ENCODE measurements at regions not wholly inside any gene's neighbourhood (a gene's known extent, or its start where the extent isn't known, plus 50 kb on each side); places are given as distances from the start of the nearest gene placed in this dataset.

DNA sequence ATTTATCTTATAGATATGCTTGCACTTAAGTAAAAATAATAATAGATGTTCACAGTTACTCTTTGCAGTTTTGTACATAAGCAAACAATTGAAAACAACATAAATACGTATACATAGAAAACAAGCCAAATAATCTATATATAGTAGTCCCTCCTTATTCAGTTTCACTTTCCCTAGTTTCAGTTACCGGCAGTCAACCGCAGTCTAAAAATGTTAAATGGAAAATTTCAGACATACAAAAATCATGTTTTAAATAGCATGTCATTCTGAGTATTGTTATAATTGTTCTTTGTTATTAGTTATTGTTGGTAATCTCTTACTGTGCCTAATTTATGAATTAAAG is 262.0 kb downstream of the CGGBP1 start:
- no peaks in the 10 kb centered on the region for H3K79me2 ChIP-seq (ENCODE audit: control insufficient read depth, insufficient read depth, low read length)
- peaks cover 21 to 26% of the 10 kb centered on the region in 2 experiments for H3K27me3 ChIP-seq (ENCODE audit: control insufficient read depth in 2 of 2, insufficient read depth in 2 of 2, low read length in 2 of 2)
- no peak for TF ChIP-seq POLR2AphosphoS5 (IDR thresholded peaks at IDR 0.05; ENCODE audit: insufficient read depth, low read depth, low read length)
- no peak for TF ChIP-seq EZH2 (IDR thresholded peaks at IDR 0.05; ENCODE audit: borderline replicate concordance, low read depth, low read length, severe bottlenecking)
- no peak for TF ChIP-seq JUN (IDR thresholded peaks at IDR 0.05; ENCODE audit: borderline replicate concordance, insufficient read depth, insufficient read length, low read depth)
- TF ChIP-seq, protein P1, sequence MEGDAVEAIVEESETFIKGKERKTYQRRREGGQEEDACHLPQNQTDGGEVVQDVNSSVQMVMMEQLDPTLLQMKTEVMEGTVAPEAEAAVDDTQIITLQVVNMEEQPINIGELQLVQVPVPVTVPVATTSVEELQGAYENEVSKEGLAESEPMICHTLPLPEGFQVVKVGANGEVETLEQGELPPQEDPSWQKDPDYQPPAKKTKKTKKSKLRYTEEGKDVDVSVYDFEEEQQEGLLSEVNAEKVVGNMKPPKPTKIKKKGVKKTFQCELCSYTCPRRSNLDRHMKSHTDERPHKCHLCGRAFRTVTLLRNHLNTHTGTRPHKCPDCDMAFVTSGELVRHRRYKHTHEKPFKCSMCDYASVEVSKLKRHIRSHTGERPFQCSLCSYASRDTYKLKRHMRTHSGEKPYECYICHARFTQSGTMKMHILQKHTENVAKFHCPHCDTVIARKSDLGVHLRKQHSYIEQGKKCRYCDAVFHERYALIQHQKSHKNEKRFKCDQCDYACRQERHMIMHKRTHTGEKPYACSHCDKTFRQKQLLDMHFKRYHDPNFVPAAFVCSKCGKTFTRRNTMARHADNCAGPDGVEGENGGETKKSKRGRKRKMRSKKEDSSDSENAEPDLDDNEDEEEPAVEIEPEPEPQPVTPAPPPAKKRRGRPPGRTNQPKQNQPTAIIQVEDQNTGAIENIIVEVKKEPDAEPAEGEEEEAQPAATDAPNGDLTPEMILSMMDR (IDR thresholded peaks at IDR 0.05; ENCODE audit: extremely low read depth in 1 of 2, insufficient read depth in 1 of 2, low read depth in 1 of 2, low read length in 2 of 2), result no peak
- no peak for TF ChIP-seq GATA2 (IDR thresholded peaks at IDR 0.05; ENCODE audit: insufficient read depth, insufficient read length, low read depth, low read length)
- TF ChIP-seq, protein P2, sequence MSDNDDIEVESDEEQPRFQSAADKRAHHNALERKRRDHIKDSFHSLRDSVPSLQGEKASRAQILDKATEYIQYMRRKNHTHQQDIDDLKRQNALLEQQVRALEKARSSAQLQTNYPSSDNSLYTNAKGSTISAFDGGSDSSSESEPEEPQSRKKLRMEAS (IDR thresholded peaks at IDR 0.05; ENCODE audit: insufficient read depth, insufficient read length), result no peak
- TF ChIP-seq FOS (IDR thresholded peaks at IDR 0.05; ENCODE audit: borderline replicate concordance, insufficient read depth, low read length), result no peak
- no peak for DNase-seq (ENCODE audit: low read depth, low spot score)
- intact Hi-C loops (cut with micrococcal nuclease) (no loop called here), dilution Hi-C loops (cut with MboI; ENCODE audit: extremely low pct_ligation_motif_present, low sequenced_read_pairs) (no loop called here)
- H3K4me1 ChIP-seq (ENCODE audit: control insufficient read depth, extremely low read depth, insufficient read depth, low read length), result no peaks in the 10 kb centered on the region
- no peaks in the 10 kb centered on the region for H4K20me1 ChIP-seq (replicated peaks; ENCODE audit: control insufficient read depth, extremely low read depth, insufficient read depth, low read length)
- FAIRE-seq, result no peak
- no peak overlapping the region for H3K4me3 ChIP-seq (replicated peaks in 1 of 3; ENCODE audit: insufficient read depth in 1 of 3, low read depth in 1 of 3, low read length in 3 of 3)
- ChIA-PET POLR2A (no interaction called here), CTCF (interaction anchor here (1.4 kb wide), 1 partner anchor 10 kb away, joined by 5 read pairs; no protein-coding TSS in a partner anchor)
- no peak overlapping the region for H2AFZ ChIP-seq (ENCODE audit: low read depth, low read length)
- no peak overlapping the region for H3K4me2 ChIP-seq (ENCODE audit: insufficient read depth, low read length)
- no TSS peak for BruUV-seq (replicated peaks)
- no peak overlapping the region for H3K9ac ChIP-seq (replicated peaks; ENCODE audit: extremely low read depth, insufficient read depth, low read length)
- no peaks in the 10 kb centered on the region for H3K9me3 ChIP-seq (replicated peaks; ENCODE audit: control insufficient read depth, insufficient read depth, low read length)
- H3K36me3 ChIP-seq (ENCODE audit: control insufficient read depth in 2 of 2, extremely low read depth in 1 of 2, insufficient read depth in 2 of 2, low read length in 2 of 2), result no peaks in the 10 kb centered on the region
- H3K27ac ChIP-seq (ENCODE audit: insufficient read depth, low read depth, low read length), result no peak overlapping the region
- no peaks in the 10 kb centered on the region for H3K9me1 ChIP-seq (replicated peaks; ENCODE audit: control insufficient read depth, extremely low read depth, insufficient read depth, low read length)
